BLaER1 treated with 17β-estradiol and CSF1 and Interleukin-3, amounts not matched to agents 10 nM and 100 nM (cell line): ENCODE measurements at regions not wholly inside any gene's neighbourhood (a gene's known extent, or its start where the extent isn't known, plus 50 kb on each side); places are given as distances from the start of the nearest gene placed in this dataset.

Experiments
- H3K27ac ChIP-seq, 11 experiments: shearing (Covaris generic); formaldehyde crosslinking; 2 replicates each; pipeline ENCODE4 v1.8.1; 2022
- H3K27me3 ChIP-seq, 11 experiments: shearing (Covaris generic); formaldehyde crosslinking; 2 replicates each; pipeline ENCODE4 v1.8.1; 2022
- H3K36me3 ChIP-seq, 11 experiments: shearing (Covaris generic); formaldehyde crosslinking; 2 replicates each; pipeline ENCODE4 v1.8.1; 2022
- H3K4me1 ChIP-seq, 10 experiments: shearing (Covaris generic); formaldehyde crosslinking; 2 replicates each; pipeline ENCODE4 v1.8.1; 2022
- H3K4me2 ChIP-seq, 11 experiments: shearing (Covaris generic); formaldehyde crosslinking; 2 replicates each; pipeline ENCODE4 v1.8.1; 2022
- H3K4me3 ChIP-seq, 10 experiments: shearing (Covaris generic); formaldehyde crosslinking; 2 replicates each; pipeline ENCODE4 v1.8.1; 2022
- H3K9ac ChIP-seq, 11 experiments: shearing (Covaris generic); formaldehyde crosslinking; 2 replicates each; pipeline ENCODE4 v1.8.1; 2022
- H3K9me3 ChIP-seq, 11 experiments: shearing (Covaris generic); formaldehyde crosslinking; replicated peaks in 1 of 11; 2 replicates each; pipeline ENCODE4 v1.8.1; 2022
- H4K20me1 ChIP-seq, 11 experiments: shearing (Covaris generic); formaldehyde crosslinking; 2 replicates each; pipeline ENCODE4 v1.8.1; 2022
- Cebpa-rat ChIP-seq, 11 experiments: shearing (Covaris generic); IDR thresholded peaks; 2 replicates each; pipeline ENCODE4 v1.8.1; 2022

DNA sequence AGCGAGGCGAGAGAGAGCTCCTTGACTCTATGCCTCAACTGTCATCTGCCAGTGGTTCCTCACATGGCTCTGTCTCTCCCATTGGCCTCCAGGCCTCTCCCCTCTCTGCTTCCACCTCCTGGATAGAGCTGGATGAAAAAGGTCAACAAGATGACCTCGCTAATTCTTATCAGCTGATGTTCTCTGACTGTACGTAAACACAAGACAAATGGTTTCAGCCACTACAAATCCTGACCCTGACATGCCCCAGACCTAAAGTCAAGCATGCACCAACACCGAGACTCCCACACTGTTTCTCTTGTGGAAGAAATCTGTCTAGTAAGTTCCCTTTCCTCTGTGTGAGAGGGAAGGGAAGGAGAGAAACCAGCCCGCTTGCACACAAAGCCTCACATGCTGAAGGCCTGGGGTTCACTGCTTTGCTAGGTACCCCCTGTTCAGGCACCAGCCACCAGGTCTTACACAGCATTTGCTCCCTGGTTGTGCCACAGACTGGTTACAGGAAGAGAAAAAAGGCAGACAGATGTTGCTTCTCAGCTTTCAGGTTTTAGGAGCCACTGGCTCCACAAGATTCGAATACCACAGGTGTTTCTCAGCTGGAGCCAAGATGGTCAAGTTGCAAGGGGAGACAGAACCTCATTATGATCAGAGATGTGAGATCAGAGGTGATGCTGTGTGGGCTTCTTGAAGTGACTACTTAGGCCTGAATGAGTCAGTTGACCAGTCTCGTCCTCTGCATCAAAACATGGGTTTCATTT is 592.5 kb downstream of the CCDC171 start:
- Histone ChIP-seq H3K36me3 (no peaks in the 10 kb centered on the region), H3K9me3 (peaks cover 0 to 10% (median 0%) of the 10 kb centered on the region in 11 experiments; a peak in 1 of 22 replicates), H3K4me2 (peak overlapping the region in 3 of 11 experiments; percentile 35 to 72 (median 39); a peak in 5 of 22 replicates), H3K9ac (no peak overlapping the region), H3K4me3 (no peak overlapping the region), H4K20me1 (no peaks in the 10 kb centered on the region), H3K27ac (no peak overlapping the region), H3K4me1 (peaks cover 6 to 34% (median 12%) of the 10 kb centered on the region in 10 experiments; a peak in 19 of 20 replicates), H3K27me3 (no peaks in the 10 kb centered on the region)
- TF ChIP-seq Cebpa-rat (IDR thresholded peaks at IDR 0.05) = no peak

DNA sequence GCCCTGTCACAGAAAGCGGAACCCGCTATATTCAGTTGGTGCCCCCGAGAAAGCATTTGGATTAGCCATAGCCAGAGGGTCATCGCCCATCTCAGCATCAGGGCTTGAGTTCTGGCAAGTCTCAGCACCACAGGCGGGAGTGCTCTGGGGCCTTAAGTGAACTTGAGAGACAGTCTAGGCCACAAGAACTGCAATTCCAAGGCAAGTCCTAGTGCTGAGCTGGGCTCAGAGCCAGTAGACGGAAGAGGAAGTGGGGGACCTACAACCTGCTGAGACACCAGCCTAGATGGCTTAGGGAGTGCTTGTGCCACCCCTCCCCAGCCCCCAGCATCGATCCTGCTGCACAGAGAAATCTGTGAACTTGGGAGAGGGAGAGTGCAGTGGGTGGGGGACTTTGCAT is 594.9 kb downstream of the CCDC171 start:
- H4K20me1 ChIP-seq = no peaks in the 10 kb centered on the region
- H3K9me3 ChIP-seq = peaks cover 0 to 10% (median 0%) of the 10 kb centered on the region in 11 experiments; a peak in 1 of 22 replicates
- H3K36me3 ChIP-seq = no peaks in the 10 kb centered on the region
- H3K4me3 ChIP-seq = no peak overlapping the region
- no peak overlapping the region for H3K9ac ChIP-seq
- TF ChIP-seq Cebpa-rat (IDR thresholded peaks at IDR 0.05) = no peak
- no peak overlapping the region for H3K27ac ChIP-seq
- H3K27me3 ChIP-seq = no peaks in the 10 kb centered on the region
- peak overlapping the region in 2 of 11 experiments; percentile 39 to 72; a peak in 5 of 22 replicates for H3K4me2 ChIP-seq
- H3K4me1 ChIP-seq = peaks cover 6 to 39% (median 17%) of the 10 kb centered on the region in 10 experiments; a peak in 19 of 20 replicates

DNA sequence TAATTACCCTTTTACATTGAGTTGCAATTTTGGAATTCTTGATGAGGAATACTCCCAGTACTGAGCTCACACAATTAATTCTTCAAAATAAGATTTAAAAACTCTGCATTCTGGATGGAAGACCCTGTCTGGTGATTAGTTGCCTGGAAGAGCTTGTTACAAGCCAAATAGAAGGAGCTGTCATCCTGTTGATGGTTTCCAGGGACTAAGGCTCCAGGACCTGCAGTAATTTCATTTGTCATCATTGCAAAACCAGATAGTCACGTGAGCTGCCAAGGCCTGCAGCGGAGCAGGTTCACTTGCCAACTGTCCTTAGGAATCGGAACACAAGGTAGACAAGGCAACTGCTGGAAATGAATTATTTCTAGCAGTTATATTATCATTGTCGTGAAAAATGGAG is 597.7 kb downstream of the CCDC171 start:
- peaks cover 0 to 7% (median 0%) of the 10 kb centered on the region in 11 experiments; a peak in 4 of 22 replicates for H3K27me3 ChIP-seq
- peaks cover 0 to 13% (median 0%) of the 10 kb centered on the region in 11 experiments; a peak in 3 of 22 replicates for H3K9me3 ChIP-seq
- no peak overlapping the region for H3K4me2 ChIP-seq
- no peak overlapping the region for H3K9ac ChIP-seq
- no peaks in the 10 kb centered on the region for H4K20me1 ChIP-seq
- H3K36me3 ChIP-seq = no peaks in the 10 kb centered on the region
- TF ChIP-seq Cebpa-rat (IDR thresholded peaks at IDR 0.05) = no peak
- H3K4me3 ChIP-seq = no peak overlapping the region
- no peak overlapping the region for H3K27ac ChIP-seq
- H3K4me1 ChIP-seq = peaks cover 6 to 32% (median 17%) of the 10 kb centered on the region in 10 experiments; a peak in 19 of 20 replicates

DNA sequence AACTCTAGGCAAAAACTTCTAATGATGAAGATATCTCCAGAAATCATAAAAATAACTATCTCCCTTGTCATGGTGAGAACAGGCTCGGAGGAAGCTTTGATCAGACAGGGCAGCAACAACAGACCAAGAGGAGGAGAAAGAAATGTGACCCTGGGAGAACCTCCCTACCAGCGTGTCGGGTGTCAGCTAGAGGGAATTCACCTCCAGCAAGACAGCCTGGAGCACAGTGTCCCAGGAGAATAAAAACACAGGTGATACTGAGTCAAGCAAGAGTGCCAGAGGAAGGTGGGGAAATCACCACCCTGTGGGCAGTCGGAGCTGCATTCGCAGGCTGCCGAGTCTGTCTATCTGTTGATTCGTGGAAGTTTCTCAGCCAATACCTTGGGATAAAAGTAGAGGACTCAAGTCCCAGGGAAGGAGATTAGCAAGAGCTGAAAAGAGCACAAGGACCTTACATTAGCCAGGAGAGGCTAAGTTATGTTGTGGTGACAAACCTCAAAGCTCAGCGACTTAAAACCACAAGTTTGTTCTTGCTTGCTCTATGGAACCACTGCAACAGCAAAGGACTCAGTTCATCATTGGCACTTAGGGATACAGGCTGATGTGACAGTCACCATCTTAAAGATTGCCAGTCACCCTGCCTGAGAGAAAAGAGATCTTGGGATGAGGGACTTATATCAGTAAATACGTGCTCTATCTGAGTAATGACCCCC is 598.3 kb downstream of the CCDC171 start:
- Histone ChIP-seq H3K4me1 (peaks cover 6 to 26% (median 15%) of the 10 kb centered on the region in 10 experiments; a peak in 19 of 20 replicates), H4K20me1 (no peaks in the 10 kb centered on the region), H3K4me2 (peak overlapping the region in 5 of 11 experiments; percentile 3 to 28 (median 10); a peak in 5 of 22 replicates), H3K36me3 (no peaks in the 10 kb centered on the region), H3K27ac (no peak overlapping the region), H3K27me3 (peaks cover 0 to 7% (median 0%) of the 10 kb centered on the region in 11 experiments; a peak in 4 of 22 replicates), H3K4me3 (no peak overlapping the region), H3K9ac (no peak overlapping the region), H3K9me3 (peaks cover 0 to 13% (median 0%) of the 10 kb centered on the region in 11 experiments; a peak in 2 of 22 replicates)
- TF ChIP-seq Cebpa-rat (IDR thresholded peaks at IDR 0.05) = no peak

DNA sequence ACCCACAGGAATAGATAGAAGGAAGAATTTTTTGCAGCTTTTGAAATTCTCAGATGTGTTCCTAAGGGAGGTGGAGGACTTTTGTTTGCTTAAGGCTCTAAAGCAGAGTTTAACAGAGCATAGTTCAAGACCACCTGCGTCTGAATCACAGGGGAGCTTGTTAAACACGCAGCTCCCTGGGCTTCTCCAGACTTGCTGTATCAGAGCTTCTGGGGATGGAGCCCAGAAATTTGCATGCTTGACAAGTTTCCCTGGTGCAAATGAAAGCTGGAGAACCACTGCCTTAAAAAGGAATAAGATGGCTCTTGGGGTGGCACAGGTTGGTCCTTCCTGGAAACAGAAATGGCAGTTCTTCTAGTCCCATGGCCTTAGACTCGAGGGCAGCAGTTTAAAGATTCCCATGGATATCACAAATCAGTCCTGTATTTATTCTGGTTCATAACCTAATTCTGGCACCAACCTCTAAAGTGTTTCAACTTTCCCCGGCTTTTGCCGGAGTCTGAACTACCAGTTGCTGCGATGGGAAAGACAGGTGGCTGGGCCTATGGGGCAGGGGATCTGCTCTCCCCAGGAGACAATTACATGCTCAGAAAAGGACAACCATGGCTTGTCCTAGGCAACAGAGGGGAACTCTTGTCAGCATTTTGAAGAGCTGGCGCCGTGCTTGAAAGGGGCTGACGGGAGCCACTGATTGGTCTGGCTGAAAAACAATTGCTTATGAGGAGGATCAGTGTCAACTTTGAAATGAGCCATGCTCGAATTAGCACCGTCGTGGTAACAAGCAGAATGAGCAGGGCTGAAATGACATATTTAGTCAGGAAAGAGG is 599.6 kb downstream of the CCDC171 start:
- Histone ChIP-seq H3K4me1 (peaks cover 0 to 12% (median 4%) of the 10 kb centered on the region in 10 experiments; a peak in 9 of 20 replicates), H3K4me3 (no peak overlapping the region), H3K4me2 (no peak overlapping the region), H3K27ac (no peak overlapping the region), H3K9ac (no peak overlapping the region), H3K9me3 (peaks cover 0 to 7% (median 0%) of the 10 kb centered on the region in 11 experiments; a peak in 2 of 22 replicates), H3K27me3 (peaks cover 0 to 7% (median 0%) of the 10 kb centered on the region in 11 experiments; a peak in 4 of 22 replicates), H3K36me3 (no peaks in the 10 kb centered on the region), H4K20me1 (no peaks in the 10 kb centered on the region)
- no peak for TF ChIP-seq Cebpa-rat (IDR thresholded peaks at IDR 0.05)

DNA sequence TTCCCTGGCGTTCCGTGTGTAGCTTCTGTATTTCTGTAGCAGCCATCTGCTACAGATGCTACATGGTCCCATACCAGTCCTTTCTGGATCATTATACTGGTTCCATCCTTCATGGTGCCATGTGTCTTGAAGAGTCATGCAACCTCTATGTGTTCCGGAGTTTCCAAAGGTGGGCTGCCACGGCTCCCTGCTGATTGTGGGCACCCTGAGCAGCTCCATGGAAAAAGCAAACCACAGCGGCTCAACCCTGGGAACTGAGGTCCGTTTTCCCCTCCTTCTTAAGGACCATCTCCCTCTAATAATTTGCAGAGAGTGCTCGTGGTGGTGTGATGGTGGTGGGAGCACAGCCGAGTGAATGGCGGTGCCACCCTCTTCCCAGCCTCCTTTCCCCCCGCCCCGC is 600.4 kb downstream of the CCDC171 start:
- Histone ChIP-seq H3K4me1 (peaks cover 0 to 11% (median 1%) of the 10 kb centered on the region in 10 experiments; a peak in 5 of 20 replicates), H3K4me3 (no peak overlapping the region), H4K20me1 (no peaks in the 10 kb centered on the region), H3K4me2 (no peak overlapping the region), H3K27ac (no peak overlapping the region), H3K9ac (no peak overlapping the region), H3K9me3 (peaks cover 0 to 6% (median 0%) of the 10 kb centered on the region in 11 experiments; a peak in 2 of 22 replicates), H3K36me3 (no peaks in the 10 kb centered on the region), H3K27me3 (peaks cover 0 to 7% (median 0%) of the 10 kb centered on the region in 11 experiments; a peak in 4 of 22 replicates)
- no peak for TF ChIP-seq Cebpa-rat (IDR thresholded peaks at IDR 0.05)

DNA sequence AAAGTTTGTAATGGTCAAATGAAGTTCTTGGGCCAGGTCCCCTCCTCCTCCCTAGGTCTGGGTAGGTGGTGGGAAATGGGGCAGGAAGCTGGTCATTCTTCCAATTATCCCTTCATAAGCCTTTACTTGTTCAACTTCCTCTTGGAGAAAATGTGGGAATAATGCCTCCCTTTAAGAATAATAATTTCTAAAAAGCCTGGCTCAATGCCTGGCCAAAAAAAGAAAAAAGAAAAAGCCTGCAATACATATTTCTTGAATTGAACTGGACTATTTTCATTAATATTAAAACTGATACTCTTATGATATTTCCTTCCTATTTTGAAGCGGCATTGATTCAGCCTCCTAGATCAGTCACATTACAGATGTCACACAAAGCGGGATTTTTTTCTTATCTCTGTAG is 600.9 kb downstream of the CCDC171 start:
- peaks cover 0 to 6% (median 0%) of the 10 kb centered on the region in 11 experiments; a peak in 2 of 22 replicates for H3K9me3 ChIP-seq
- TF ChIP-seq Cebpa-rat (IDR thresholded peaks at IDR 0.05) = no peak
- peaks cover 0 to 7% (median 0%) of the 10 kb centered on the region in 11 experiments; a peak in 4 of 22 replicates for H3K27me3 ChIP-seq
- no peak overlapping the region for H3K9ac ChIP-seq
- no peak overlapping the region for H3K4me3 ChIP-seq
- H3K27ac ChIP-seq = no peak overlapping the region
- H4K20me1 ChIP-seq = no peaks in the 10 kb centered on the region
- H3K4me1 ChIP-seq = peaks cover 0 to 11% (median 1%) of the 10 kb centered on the region in 10 experiments; a peak in 5 of 20 replicates
- H3K4me2 ChIP-seq = no peak overlapping the region
- H3K36me3 ChIP-seq = no peaks in the 10 kb centered on the region

- TF ChIP-seq Cebpa-rat (IDR thresholded peaks at IDR 0.05) = no peak
- Histone ChIP-seq H3K4me3 (no peak overlapping the region), H3K4me1 (peaks cover 0 to 11% (median 1%) of the 10 kb centered on the region in 10 experiments; a peak in 5 of 20 replicates), H3K27ac (no peak overlapping the region), H3K36me3 (no peaks in the 10 kb centered on the region), H3K9ac (no peak overlapping the region), H3K27me3 (peaks cover 0 to 7% (median 0%) of the 10 kb centered on the region in 11 experiments; a peak in 4 of 22 replicates), H4K20me1 (no peaks in the 10 kb centered on the region), H3K9me3 (peaks cover 0 to 6% (median 0%) of the 10 kb centered on the region in 11 experiments; a peak in 2 of 22 replicates), H3K4me2 (no peak overlapping the region)
Measured at GRCh38 chr9:16154521-16155078, 601.8 kb downstream of the CCDC171 start.
